ENCODE measurements at regions not wholly inside any gene's neighbourhood (a gene's known extent, or its start where the extent isn't known, plus 50 kb on each side); places are given as distances from the start of the nearest gene placed in this dataset.

- FAIRE-seq (no peak), DNase-seq (ENCODE audit: insufficient read length, low spot score) (no peak)
Observed at GRCh38 chr2:235244255-235245220, 249.3 kb upstream of the AGAP1 start.

- DNase-seq (ENCODE audit: insufficient read length, low spot score) (no peak), FAIRE-seq (no peak)
Observed at GRCh38 chr2:235247001-235247400, 246.8 kb upstream of the AGAP1 start.

DNA sequence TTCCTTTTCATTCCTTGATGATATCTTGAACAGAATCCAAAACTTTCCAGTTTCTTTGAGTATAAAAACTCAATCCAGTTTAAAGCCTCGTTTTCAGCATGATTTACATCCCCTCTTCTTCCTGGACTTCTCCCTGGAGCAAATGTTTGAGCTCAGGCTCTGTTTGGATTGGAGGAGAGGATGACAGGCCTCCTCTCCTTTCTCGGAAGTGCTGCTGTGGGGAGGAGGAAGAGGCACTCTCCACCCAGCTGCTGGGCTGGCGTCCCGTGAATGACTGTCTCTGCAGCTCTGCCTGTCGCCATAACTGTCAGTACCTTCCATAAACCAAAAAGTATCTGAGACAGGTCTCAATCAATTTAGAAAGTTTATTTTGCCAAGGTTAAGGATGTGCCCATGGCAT is 238.2 kb upstream of the AGAP1 start:
- no peak for DNase-seq (ENCODE audit: insufficient read length, low spot score)
- no peak for FAIRE-seq

DNA sequence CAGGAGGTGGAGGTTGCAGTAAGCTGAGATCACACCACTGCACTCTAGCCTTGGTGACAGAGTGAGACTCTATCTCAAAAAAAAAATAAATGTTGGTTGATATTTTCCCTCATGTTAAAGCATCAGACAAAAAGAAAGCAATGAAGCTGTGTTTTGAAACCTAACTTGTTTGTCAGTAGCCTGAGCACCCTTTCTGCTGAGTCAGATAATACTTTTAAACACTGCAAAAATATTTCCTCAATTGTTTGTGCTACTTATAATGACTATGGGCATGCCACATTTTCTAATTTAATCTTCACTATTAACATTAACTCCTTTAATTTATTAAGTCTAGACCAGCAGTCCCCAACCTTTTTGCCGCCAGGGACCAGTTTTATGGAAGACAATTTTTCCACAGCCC is 236.3 kb upstream of the AGAP1 start:
- FAIRE-seq (no peak), DNase-seq (ENCODE audit: insufficient read length, low spot score) (no peak)

GRCh38 chr2:235262750-235263149 is 231.1 kb upstream of the AGAP1 start:
- DNase-seq (ENCODE audit: insufficient read length, low spot score) (no peak), FAIRE-seq (no peak)

- no peak for FAIRE-seq
- no peak for DNase-seq (ENCODE audit: insufficient read length, low spot score)
Observed at GRCh38 chr2:235263205-235264120, 230.4 kb upstream of the AGAP1 start.

DNA sequence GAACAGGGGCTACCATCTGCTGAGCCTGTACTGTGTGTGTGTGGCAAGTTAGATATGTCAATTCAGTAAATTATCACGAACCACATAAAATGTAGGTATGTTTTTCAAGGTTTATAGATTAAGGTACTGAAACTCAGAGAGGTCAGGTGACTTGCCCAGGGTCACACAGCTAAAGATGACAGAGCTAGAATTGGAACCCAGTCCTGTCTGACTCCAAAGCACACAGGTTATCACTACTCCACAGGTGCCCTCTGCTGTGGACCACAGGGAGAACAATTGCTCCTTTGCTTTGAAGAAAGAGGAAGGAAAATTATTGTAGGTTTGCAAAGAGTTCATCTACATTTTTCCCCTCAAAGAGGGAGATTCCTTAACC is 229.7 kb upstream of the AGAP1 start:
- DNase-seq (ENCODE audit: insufficient read length, low spot score) (no peak), FAIRE-seq (no peak)

DNA sequence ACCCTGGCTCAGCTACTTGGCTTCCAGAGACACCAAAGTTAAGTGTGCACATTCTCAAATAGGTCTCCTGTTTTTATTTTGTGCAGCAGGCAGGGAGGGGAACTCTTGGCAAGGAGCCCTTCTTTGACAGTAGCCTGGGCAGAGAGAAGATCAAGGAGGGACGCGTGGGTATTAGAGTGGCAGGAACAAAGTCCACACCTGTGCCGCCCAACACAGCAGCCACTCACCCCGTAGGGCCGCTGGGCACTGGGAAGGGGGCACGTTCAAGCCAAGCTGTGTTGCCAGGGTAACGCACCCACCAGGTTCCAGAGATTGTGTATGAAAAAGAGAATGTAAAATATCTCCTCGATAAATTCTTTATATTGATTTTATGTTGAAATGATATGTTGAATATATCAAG is 229.3 kb upstream of the AGAP1 start:
- DNase-seq (ENCODE audit: insufficient read length, low spot score) = no peak
- no peak for FAIRE-seq

GRCh38 chr2:235265348-235265965 is 228.4 kb upstream of the AGAP1 start:
- FAIRE-seq = no peak
- no peak for DNase-seq (ENCODE audit: insufficient read length, low spot score)

GRCh38 chr2:235267251-235267650 is 226.6 kb upstream of the AGAP1 start:
- DNase-seq (ENCODE audit: insufficient read length, low spot score) (no peak), FAIRE-seq (no peak)

DNA sequence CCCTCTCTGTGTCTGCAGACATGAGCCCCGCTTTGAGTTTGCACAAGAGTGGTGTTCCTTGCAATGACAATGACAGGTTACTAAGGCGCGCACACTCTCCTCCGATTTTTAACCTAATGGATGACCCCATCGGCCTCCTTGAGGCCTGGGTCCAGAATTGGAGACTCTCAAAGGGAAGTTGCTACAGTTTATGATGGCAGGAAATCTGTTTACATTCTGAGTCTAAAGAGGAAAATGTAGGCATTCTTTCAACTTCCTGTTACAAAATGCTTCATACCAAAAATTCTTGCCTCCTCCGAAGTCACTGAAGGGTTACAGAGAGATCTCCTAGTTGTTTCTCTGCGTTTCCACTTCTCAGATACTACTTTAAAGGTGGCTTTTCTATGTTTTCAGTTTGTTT is 225.3 kb upstream of the AGAP1 start:
- DNase-seq (ENCODE audit: insufficient read length, low spot score) (no peak), FAIRE-seq (no peak)

DNA sequence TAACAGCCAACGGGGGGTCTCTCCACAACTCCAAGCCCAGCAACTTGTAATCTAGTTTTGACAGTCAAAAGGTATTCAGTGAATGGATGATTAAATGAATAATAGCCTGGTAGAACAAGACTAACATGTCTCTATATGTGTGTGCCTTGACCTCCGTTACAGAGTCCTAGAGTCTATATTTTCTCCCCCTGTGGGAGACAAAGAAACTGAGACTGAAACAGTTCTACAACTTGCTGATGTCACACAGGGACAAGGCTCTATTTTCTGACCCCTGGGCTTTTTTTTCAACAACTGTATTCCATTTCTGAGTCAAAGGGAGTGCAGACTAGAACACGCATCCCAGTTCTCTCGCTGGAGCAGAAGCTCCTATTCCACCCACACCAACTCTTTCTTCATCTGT is 223.6 kb upstream of the AGAP1 start:
- DNase-seq (ENCODE audit: insufficient read length, low spot score) = no peak
- FAIRE-seq = no peak

GRCh38 chr2:235270956-235271355 is 222.9 kb upstream of the AGAP1 start:
- peak; percentile 21 for DNase-seq (ENCODE audit: insufficient read length, low spot score)
- FAIRE-seq = peak; percentile 56

GRCh38 chr2:235271936-235272335 is 221.9 kb upstream of the AGAP1 start:
- FAIRE-seq (no peak), DNase-seq (ENCODE audit: insufficient read length, low spot score) (no peak)

DNA sequence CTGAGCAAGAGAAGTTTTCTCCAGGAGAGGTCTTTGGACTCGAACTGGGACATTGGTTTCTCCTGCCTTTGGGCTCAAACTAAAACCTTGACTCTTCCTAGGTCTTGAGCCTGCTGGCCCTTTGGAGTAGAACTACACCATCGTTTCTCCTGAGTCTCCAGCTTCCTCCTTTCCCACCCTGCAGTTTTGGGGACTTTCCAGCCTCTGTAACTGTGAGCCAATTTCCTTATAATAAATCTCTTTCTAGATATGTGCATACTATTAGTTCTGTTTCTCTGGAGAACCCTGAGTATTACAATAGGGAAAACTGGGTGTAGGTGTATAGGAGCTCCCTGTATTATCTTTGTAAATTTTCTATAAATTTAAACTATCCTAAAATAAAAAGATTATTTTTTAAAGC is 219.8 kb upstream of the AGAP1 start:
- FAIRE-seq = no peak

DNA sequence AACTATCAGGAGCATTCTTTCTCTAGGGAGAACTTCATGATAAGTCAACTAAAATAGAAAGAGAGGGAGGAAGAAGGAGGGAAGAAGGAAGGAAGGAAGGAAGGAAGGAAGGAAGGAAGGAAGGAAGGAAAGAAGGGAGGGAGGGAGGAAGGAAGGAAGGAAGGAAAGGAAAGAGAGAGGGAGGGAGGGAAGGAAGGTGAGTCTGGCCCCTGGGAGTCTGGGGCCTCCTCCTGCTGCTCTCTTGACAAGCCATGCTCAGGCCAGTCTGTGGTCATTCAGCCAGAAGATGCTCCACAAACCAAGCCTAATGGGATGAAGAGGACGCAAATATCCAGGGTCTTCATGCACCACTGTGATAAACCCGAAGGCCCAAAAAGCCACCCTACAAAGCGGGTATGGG is 216.4 kb upstream of the AGAP1 start:
- FAIRE-seq = no peak
- no peak for DNase-seq (ENCODE audit: insufficient read length, low spot score)

More for the DNA sequence above, 219.8 kb upstream of the AGAP1 start:
- DNase-seq (ENCODE audit: insufficient read length, low spot score) = no peak

- no peak for FAIRE-seq
- DNase-seq (ENCODE audit: insufficient read length, low spot score) = no peak
Observed at GRCh38 chr2:235278771-235279355, 215.0 kb upstream of the AGAP1 start.

- no peak for FAIRE-seq
- no peak for DNase-seq (ENCODE audit: insufficient read length, low spot score)
Observed at GRCh38 chr2:235279965-235280364, 213.9 kb upstream of the AGAP1 start.

DNA sequence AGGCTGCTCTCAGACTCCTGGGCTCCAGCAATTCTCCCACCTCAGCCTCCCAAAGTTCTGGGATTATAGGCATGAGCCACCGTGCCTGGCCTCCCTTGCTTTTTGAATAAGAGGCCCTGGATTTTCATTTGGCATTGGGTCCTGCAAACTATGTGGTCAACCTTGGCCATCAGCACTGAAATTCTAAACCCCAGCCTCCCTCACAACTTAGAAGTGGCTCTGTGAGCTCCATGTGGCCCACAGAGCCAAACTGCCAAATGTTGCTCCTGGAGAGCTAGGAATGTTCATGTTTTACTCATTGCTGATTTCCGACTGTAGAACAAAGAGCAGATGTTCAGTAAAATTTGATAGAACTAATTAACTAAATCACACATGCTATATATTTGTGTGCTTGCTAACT is 210.6 kb upstream of the AGAP1 start:
- DNase-seq (ENCODE audit: insufficient read length, low spot score) (no peak), FAIRE-seq (no peak)

DNA sequence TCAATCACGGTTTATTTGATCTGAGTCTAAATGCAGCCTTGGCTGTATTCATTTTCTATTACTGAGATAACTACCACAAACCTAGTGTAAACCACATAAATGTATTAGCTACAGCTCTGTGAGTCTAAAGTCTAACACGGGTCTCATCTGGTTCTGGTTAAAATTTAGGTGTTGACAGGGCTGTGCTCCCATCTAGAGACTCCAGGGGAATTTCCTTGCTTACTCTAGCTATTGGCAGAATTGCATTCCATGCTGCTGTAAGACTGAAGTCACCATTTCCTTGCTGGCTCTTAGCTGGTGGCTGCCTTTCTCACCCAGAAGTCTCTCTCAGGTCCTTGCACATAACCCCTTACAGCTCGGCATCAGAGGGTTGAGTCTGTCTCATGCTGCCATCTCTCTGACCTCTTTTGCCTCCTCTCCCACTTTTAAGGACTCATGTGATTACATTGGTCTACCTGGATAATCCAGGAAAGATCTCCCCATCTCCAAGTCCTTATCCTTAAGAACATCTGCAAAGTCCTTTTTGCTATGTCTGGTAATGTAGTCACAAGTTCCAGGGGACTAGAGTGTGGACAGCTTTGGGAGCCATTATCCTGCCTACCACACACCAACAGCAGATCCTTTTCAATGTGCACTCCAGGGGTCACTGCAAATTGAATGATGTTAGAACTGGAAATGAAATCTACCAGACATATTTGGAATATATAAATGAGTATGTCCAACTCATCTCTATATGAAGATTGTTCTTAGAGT is 207.0 kb upstream of the AGAP1 start:
- DNase-seq (ENCODE audit: insufficient read length, low spot score) (no peak), FAIRE-seq (no peak)
